Osteocyte (in vitro differentiated cells): ENCODE measurements at regions not wholly inside any gene's neighbourhood (a gene's known extent, or its start where the extent isn't known, plus 50 kb on each side); places are given as distances from the start of the nearest gene placed in this dataset.

ENCODE experiments used
- DNase-seq: peaks from one replicate; pipeline ENCODE4 v3.0.0; 2021; ENCODE audit warnings: mixed read lengths; ENCODE audit not compliant: unreplicated experiment; ENCODE audit errors: extremely low spot score
- H3K27ac Mint-ChIP-seq: one replicate; pipeline ENCODE4 v1.8.0; 2021; ENCODE audit warnings: mild to moderate bottlenecking, mixed read lengths; ENCODE audit not compliant: unreplicated experiment
- H3K27me3 Mint-ChIP-seq: one replicate; pipeline ENCODE4 v1.8.0; 2021; ENCODE audit warnings: mixed read lengths; ENCODE audit not compliant: unreplicated experiment
- H3K36me3 Mint-ChIP-seq: one replicate; pipeline ENCODE4 v1.8.0; 2021; ENCODE audit warnings: mixed read lengths; ENCODE audit not compliant: unreplicated experiment
- H3K4me1 Mint-ChIP-seq: one replicate; pipeline ENCODE4 v1.8.0; 2021; ENCODE audit warnings: mixed read lengths; ENCODE audit not compliant: unreplicated experiment
- H3K4me3 Mint-ChIP-seq: one replicate; pipeline ENCODE4 v1.8.0; 2021; ENCODE audit warnings: mild to moderate bottlenecking, moderate library complexity, mixed read lengths; ENCODE audit not compliant: unreplicated experiment
- H3K9me3 Mint-ChIP-seq: one replicate; pipeline ENCODE4 v1.8.0; 2021; ENCODE audit warnings: mixed read lengths; ENCODE audit not compliant: unreplicated experiment
- CTCF ChIP-seq: fragments of 200-600 bp; sonication (generic); IDR thresholded peaks from 2 replicates; pipeline ENCODE4 v1.5.0; 2021; ENCODE audit warnings: antibody characterized with exemption, mild to moderate bottlenecking, moderate library complexity

GRCh38 chr5:54894957-54895815 lies 90.2 kb downstream of the ESM1 start:
- no peak for DNase-seq

GRCh38 chr5:54889826-54890225 lies 95.6 kb downstream of the ESM1 start:
- Mint-ChIP-seq H3K9me3 (no peaks in the 10 kb centered on the region), H3K27me3 (peaks cover 5% of the 10 kb centered on the region), H3K27ac (peak overlapping the region; percentile 44), H3K36me3 (no peaks in the 10 kb centered on the region), H3K4me1 (peaks cover 17% of the 10 kb centered on the region), H3K4me3 (no peak overlapping the region)
- no peak for DNase-seq
- no peak for TF ChIP-seq CTCF

More at GRCh38 chr5:54894957-54895815, 90.2 kb downstream of the ESM1 start:
- H3K27ac Mint-ChIP-seq: no peak overlapping the region
- no peaks in the 10 kb centered on the region for H3K9me3 Mint-ChIP-seq
- no peak for TF ChIP-seq CTCF
- no peak overlapping the region for H3K4me3 Mint-ChIP-seq
- H3K4me1 Mint-ChIP-seq: peaks cover 11% of the 10 kb centered on the region
- H3K36me3 Mint-ChIP-seq: no peaks in the 10 kb centered on the region
- peaks cover 36% of the 10 kb centered on the region for H3K27me3 Mint-ChIP-seq

- Mint-ChIP-seq H3K4me1 (peaks cover 28% of the 10 kb centered on the region), H3K27ac (no peak overlapping the region), H3K36me3 (no peaks in the 10 kb centered on the region), H3K4me3 (no peak overlapping the region), H3K9me3 (no peaks in the 10 kb centered on the region), H3K27me3 (peaks cover 20% of the 10 kb centered on the region)
- no peak for DNase-seq
- no peak for TF ChIP-seq CTCF
Measured at GRCh38 chr5:54887663-54888062, 97.7 kb downstream of the ESM1 start.

- Mint-ChIP-seq H3K27ac (no peak overlapping the region), H3K4me1 (peaks cover 28% of the 10 kb centered on the region), H3K27me3 (peaks cover 22% of the 10 kb centered on the region), H3K4me3 (no peak overlapping the region), H3K9me3 (no peaks in the 10 kb centered on the region), H3K36me3 (no peaks in the 10 kb centered on the region)
- no peak for DNase-seq
- no peak for TF ChIP-seq CTCF
Measured at GRCh38 chr5:54886866-54887265, 98.5 kb downstream of the ESM1 start.

GRCh38 chr5:54885636-54886035 lies 99.8 kb downstream of the ESM1 start:
- DNase-seq: no peak
- TF ChIP-seq CTCF: no peak
- H3K4me3 Mint-ChIP-seq: no peak overlapping the region

More at GRCh38 chr5:54885636-54886035, 99.8 kb downstream of the ESM1 start:
- Mint-ChIP-seq H3K4me1 (peaks cover 28% of the 10 kb centered on the region), H3K27ac (no peak overlapping the region), H3K36me3 (peaks cover 3% of the 10 kb centered on the region), H3K9me3 (no peaks in the 10 kb centered on the region), H3K27me3 (peaks cover 22% of the 10 kb centered on the region)
